ENCODE measurements at regions not wholly inside any gene's neighbourhood (a gene's known extent, or its start where the extent isn't known, plus 50 kb on each side); places are given as distances from the start of the nearest gene placed in this dataset.

GRCh38 chr21:18951271-18952038 lies 547.9 kb upstream of the TMPRSS15 start:
- DNase-seq (ENCODE audit: low read depth in 2 of 2) = no peak

GRCh38 chr21:18954441-18954844 lies 550.9 kb upstream of the TMPRSS15 start:
- DNase-seq (ENCODE audit: low read depth in 2 of 2) = no peak

- DNase-seq (ENCODE audit: low read depth in 2 of 2) = no peak
These were observed 556.2 kb upstream of the TMPRSS15 start for GRCh38 chr21:18959817-18960216.

- DNase-seq (ENCODE audit: low read depth in 2 of 2) = no peak
These were observed 556.7 kb upstream of the TMPRSS15 start for GRCh38 chr21:18960306-18960705.

- DNase-seq (ENCODE audit: low read depth in 2 of 2) = no peak
These were observed 566.8 kb upstream of the TMPRSS15 start for GRCh38 chr21:18970416-18970815.

- no peak for DNase-seq (ENCODE audit: low read depth in 2 of 2)
These were observed 567.4 kb upstream of the TMPRSS15 start for GRCh38 chr21:18970941-18971340.

GRCh38 chr21:18985584-18985983 lies 582.0 kb upstream of the TMPRSS15 start:
- DNase-seq (ENCODE audit: low read depth in 2 of 2) = no peak

GRCh38 chr21:18986197-18986596 lies 582.6 kb upstream of the TMPRSS15 start:
- DNase-seq (ENCODE audit: low read depth in 2 of 2) = no peak

GRCh38 chr21:18987520-18988026 lies 584.0 kb upstream of the TMPRSS15 start:
- no peak for DNase-seq (ENCODE audit: low read depth in 2 of 2)

- no peak for DNase-seq (ENCODE audit: low read depth in 2 of 2)
These were observed 586.4 kb upstream of the TMPRSS15 start for GRCh38 chr21:18989953-18990495.

- DNase-seq (ENCODE audit: low read depth in 2 of 2) = no peak
These were observed 588.3 kb upstream of the TMPRSS15 start for GRCh38 chr21:18991846-18992245.

- no peak for DNase-seq (ENCODE audit: low read depth in 2 of 2)
These were observed 606.7 kb upstream of the TMPRSS15 start for GRCh38 chr21:19010251-19010650.

- DNase-seq (ENCODE audit: low read depth in 2 of 2) = no peak
These were observed 607.4 kb upstream of the TMPRSS15 start for GRCh38 chr21:19010996-19011395.

GRCh38 chr21:19011451-19011850 lies 607.9 kb upstream of the TMPRSS15 start:
- no peak for DNase-seq (ENCODE audit: low read depth in 2 of 2)

GRCh38 chr21:19013916-19014315 lies 610.3 kb upstream of the TMPRSS15 start:
- no peak for DNase-seq (ENCODE audit: low read depth in 2 of 2)

GRCh38 chr21:19018529-19018928 lies 614.9 kb upstream of the TMPRSS15 start:
- no peak for DNase-seq (ENCODE audit: low read depth in 2 of 2)

GRCh38 chr21:19022978-19023377 lies 619.4 kb upstream of the TMPRSS15 start:
- no peak for DNase-seq (ENCODE audit: low read depth in 2 of 2)

GRCh38 chr21:19026911-19027310 lies 623.3 kb upstream of the TMPRSS15 start:
- no peak for DNase-seq (ENCODE audit: low read depth in 2 of 2)

- DNase-seq (ENCODE audit: low read depth in 2 of 2) = no peak
These were observed 626.2 kb upstream of the TMPRSS15 start for GRCh38 chr21:19029816-19030215.

- no peak for DNase-seq (ENCODE audit: low read depth in 2 of 2)
These were observed 628.4 kb upstream of the TMPRSS15 start for GRCh38 chr21:19031953-19032352.

- DNase-seq (ENCODE audit: low read depth in 2 of 2) = no peak
These were observed 630.5 kb upstream of the TMPRSS15 start for GRCh38 chr21:19034041-19034440.

- no peak for DNase-seq (ENCODE audit: low read depth in 2 of 2)
These were observed 631.0 kb upstream of the TMPRSS15 start for GRCh38 chr21:19034560-19034959.

- no peak for DNase-seq (ENCODE audit: low read depth in 2 of 2)
These were observed 642.3 kb upstream of the TMPRSS15 start for GRCh38 chr21:19045876-19046275.
